ENCODE measurements at regions not wholly inside any gene's neighbourhood (a gene's known extent, or its start where the extent isn't known, plus 50 kb on each side); places are given as distances from the start of the nearest gene placed in this dataset.
A peak's percentile ranks its signal among the peaks of the same experiment; 100 is the strongest.
"Not testable (repeated sequence)": the region's sequence is repeated elsewhere in the genome, so short reads cannot be mapped to it uniquely, and the experiment has no call there.

DNA sequence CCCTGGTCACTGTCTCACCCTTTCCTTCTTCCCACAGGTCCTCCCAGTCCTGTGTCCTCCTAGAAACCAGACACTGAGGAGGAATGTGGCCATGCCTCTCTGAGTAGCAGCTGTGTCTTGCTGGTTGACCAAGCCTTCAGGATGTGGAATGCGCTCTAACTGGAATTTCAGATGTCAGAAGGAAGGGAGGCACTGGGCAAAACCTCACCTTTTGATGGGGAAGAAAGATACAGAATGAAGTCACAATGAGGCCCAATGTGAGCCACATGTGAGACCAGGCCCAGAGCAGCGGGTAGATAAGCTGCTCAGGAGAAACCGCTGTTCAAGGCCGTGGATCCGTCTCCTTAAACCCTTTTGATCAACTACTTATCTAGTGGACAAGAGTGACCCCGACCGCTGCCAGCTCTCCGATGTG is 54.8 kb upstream of the ECHDC3 start:
- Histone ChIP-seq H3K36me3 (ENCODE audit: insufficient read depth, low read length) (no peaks in the 10 kb centered on the region), H3K27me3 (ENCODE audit: insufficient read depth, low read length) (peaks cover 30% of the 10 kb centered on the region), H2AFZ (ENCODE audit: low read length) (no peak overlapping the region), H3K4me2 (ENCODE audit: insufficient read depth, low read length) (no peak overlapping the region), H3K79me2 (ENCODE audit: insufficient read depth, low read length) (no peaks in the 10 kb centered on the region), H3K4me1 (ENCODE audit: insufficient read depth, low read length) (peaks cover 16% of the 10 kb centered on the region), H4K20me1 (ENCODE audit: insufficient read depth, low read length) (no peaks in the 10 kb centered on the region), H3K27ac (ENCODE audit: low read depth, low read length) (no peak overlapping the region), H3K4me3 (ENCODE audit: insufficient read depth, low read length) (no peak overlapping the region), H3K9me3 (ENCODE audit: low read depth, low read length) (no peaks in the 10 kb centered on the region)
- DNase-seq (ENCODE audit: insufficient read length, low spot score, missing footprints) = no peak
- TF ChIP-seq, protein P1, sequence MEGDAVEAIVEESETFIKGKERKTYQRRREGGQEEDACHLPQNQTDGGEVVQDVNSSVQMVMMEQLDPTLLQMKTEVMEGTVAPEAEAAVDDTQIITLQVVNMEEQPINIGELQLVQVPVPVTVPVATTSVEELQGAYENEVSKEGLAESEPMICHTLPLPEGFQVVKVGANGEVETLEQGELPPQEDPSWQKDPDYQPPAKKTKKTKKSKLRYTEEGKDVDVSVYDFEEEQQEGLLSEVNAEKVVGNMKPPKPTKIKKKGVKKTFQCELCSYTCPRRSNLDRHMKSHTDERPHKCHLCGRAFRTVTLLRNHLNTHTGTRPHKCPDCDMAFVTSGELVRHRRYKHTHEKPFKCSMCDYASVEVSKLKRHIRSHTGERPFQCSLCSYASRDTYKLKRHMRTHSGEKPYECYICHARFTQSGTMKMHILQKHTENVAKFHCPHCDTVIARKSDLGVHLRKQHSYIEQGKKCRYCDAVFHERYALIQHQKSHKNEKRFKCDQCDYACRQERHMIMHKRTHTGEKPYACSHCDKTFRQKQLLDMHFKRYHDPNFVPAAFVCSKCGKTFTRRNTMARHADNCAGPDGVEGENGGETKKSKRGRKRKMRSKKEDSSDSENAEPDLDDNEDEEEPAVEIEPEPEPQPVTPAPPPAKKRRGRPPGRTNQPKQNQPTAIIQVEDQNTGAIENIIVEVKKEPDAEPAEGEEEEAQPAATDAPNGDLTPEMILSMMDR (IDR thresholded peaks at IDR 0.05; ENCODE audit: extremely low read depth, low read depth, low read length) = no peak

DNA sequence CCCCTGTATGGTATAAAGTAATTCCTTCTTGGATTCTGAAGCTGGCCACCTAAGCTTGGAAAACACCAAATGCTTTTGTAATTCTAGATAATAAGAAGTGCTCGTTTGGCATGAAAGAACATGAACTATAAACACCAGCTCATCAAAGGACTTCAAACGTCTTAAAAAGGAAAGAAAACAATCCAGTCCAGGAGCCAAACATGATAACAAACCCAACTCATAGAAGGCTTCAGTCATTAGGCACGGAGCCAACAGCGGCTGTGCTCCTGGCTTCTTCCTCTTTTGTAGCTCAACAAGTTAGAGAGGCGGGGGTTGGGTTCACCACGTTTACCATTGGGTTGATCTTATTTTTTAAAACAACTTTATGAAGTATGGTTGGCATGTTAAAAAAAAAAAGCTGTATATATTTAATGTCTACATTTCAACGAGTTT is 56.4 kb upstream of the ECHDC3 start:
- H3K79me2 ChIP-seq (ENCODE audit: insufficient read depth, low read length) = no peaks in the 10 kb centered on the region
- peak overlapping the region; percentile 93 for H3K27ac ChIP-seq (ENCODE audit: low read depth, low read length)
- H3K27me3 ChIP-seq (ENCODE audit: insufficient read depth, low read length) = peaks cover 32% of the 10 kb centered on the region
- no peaks in the 10 kb centered on the region for H4K20me1 ChIP-seq (ENCODE audit: insufficient read depth, low read length)
- peak overlapping the region; percentile 97 for H3K4me2 ChIP-seq (ENCODE audit: insufficient read depth, low read length)
- H3K9me3 ChIP-seq (ENCODE audit: low read depth, low read length) = no peaks in the 10 kb centered on the region
- H3K36me3 ChIP-seq (ENCODE audit: insufficient read depth, low read length) = no peaks in the 10 kb centered on the region
- DNase-seq (ENCODE audit: insufficient read length, low spot score, missing footprints) = no peak
- H3K4me1 ChIP-seq (ENCODE audit: insufficient read depth, low read length) = peaks cover 16% of the 10 kb centered on the region
- H3K4me3 ChIP-seq (ENCODE audit: insufficient read depth, low read length) = peak overlapping the region; percentile 1
- no peak overlapping the region for H2AFZ ChIP-seq (ENCODE audit: low read length)
- TF ChIP-seq, protein P1 (IDR thresholded peaks at IDR 0.05; ENCODE audit: extremely low read depth, low read depth, low read length) = no peak

- Histone ChIP-seq H3K4me1 (ENCODE audit: insufficient read depth, low read length) (peaks cover 16% of the 10 kb centered on the region), H3K9me3 (ENCODE audit: low read depth, low read length) (no peaks in the 10 kb centered on the region), H3K79me2 (ENCODE audit: insufficient read depth, low read length) (no peaks in the 10 kb centered on the region), H3K27me3 (ENCODE audit: insufficient read depth, low read length) (peaks cover 37% of the 10 kb centered on the region), H3K27ac (ENCODE audit: low read depth, low read length) (peak overlapping the region; percentile 93), H2AFZ (ENCODE audit: low read length) (peak overlapping the region; percentile 85), H3K4me2 (ENCODE audit: insufficient read depth, low read length) (peak overlapping the region; percentile 97), H3K36me3 (ENCODE audit: insufficient read depth, low read length) (no peaks in the 10 kb centered on the region), H4K20me1 (ENCODE audit: insufficient read depth, low read length) (no peaks in the 10 kb centered on the region), H3K4me3 (ENCODE audit: insufficient read depth, low read length) (peak overlapping the region; percentile 68)
- peak; percentile 95 for DNase-seq (ENCODE audit: insufficient read length, low spot score, missing footprints)
- TF ChIP-seq, protein P1 (IDR thresholded peaks at IDR 0.05; ENCODE audit: extremely low read depth, low read depth, low read length) = no peak
Measured at GRCh38 chr10:11684717-11685645, 57.2 kb upstream of the ECHDC3 start.

DNA sequence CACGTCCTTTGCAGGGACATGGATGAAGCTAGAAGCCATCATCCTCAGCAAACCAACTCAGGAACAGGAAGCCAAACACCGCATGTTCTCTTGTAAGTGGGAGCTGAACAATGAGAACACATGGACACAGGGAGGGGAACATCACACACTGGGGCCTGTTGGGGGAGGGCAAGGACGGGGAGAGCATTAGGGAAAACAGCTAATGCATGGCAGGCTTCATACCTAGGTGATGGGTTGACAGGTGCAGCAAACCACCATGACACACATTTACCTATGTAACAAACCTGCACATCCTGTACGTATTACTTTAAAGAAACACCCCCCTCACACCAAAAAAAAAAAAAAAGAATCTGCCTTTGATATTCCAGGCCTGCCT is 57.9 kb upstream of the ECHDC3 start:
- Histone ChIP-seq H3K27me3 (ENCODE audit: insufficient read depth, low read length) (peaks cover 40% of the 10 kb centered on the region), H3K4me3 (ENCODE audit: insufficient read depth, low read length) (peak overlapping the region; percentile 68), H3K4me1 (ENCODE audit: insufficient read depth, low read length) (peaks cover 16% of the 10 kb centered on the region)
- not testable (repeated sequence) for H3K4me2 ChIP-seq (ENCODE audit: insufficient read depth, low read length); H4K20me1 ChIP-seq (ENCODE audit: insufficient read depth, low read length); H3K79me2 ChIP-seq (ENCODE audit: insufficient read depth, low read length); DNase-seq (ENCODE audit: insufficient read length, low spot score, missing footprints); H2AFZ ChIP-seq (ENCODE audit: low read length); H3K27ac ChIP-seq (ENCODE audit: low read depth, low read length); H3K9me3 ChIP-seq (ENCODE audit: low read depth, low read length); H3K36me3 ChIP-seq (ENCODE audit: insufficient read depth, low read length)

Measured in osteoblast (primary cell).